Fibroblast of mammary gland (primary cell): ENCODE measurements at regions not wholly inside any gene's neighbourhood (a gene's known extent, or its start where the extent isn't known, plus 50 kb on each side); places are given as distances from the start of the nearest gene placed in this dataset.
A peak's percentile ranks its signal among the peaks of the same experiment; 100 is the strongest.

Experiments
- DNase-seq: peaks from one replicate; pipeline ENCODE4 v3.0.0-alpha.2; 2010; ENCODE audit warnings: low read depth
- H3K4me3 ChIP-seq: 2 replicates; pipeline ENCODE4 v1.5.1; 2011; ENCODE audit warnings: low read depth, mild to moderate bottlenecking, low read length, moderate library complexity; ENCODE audit not compliant: control insufficient read depth
- CTCF ChIP-seq: conservative IDR thresholded peaks from 2 replicates; pipeline ENCODE4 v1.5.1; 2011; ENCODE audit warnings: low read depth, low read length, inconsistent platforms; ENCODE audit not compliant: control insufficient read depth, insufficient read depth

GRCh38 chr13:99436686-99437416 is 64.4 kb upstream of the TM9SF2 start:
- DNase-seq: peak; percentile 84
- no peak overlapping the region for H3K4me3 ChIP-seq
- peak; percentile 94 for TF ChIP-seq CTCF

DNA sequence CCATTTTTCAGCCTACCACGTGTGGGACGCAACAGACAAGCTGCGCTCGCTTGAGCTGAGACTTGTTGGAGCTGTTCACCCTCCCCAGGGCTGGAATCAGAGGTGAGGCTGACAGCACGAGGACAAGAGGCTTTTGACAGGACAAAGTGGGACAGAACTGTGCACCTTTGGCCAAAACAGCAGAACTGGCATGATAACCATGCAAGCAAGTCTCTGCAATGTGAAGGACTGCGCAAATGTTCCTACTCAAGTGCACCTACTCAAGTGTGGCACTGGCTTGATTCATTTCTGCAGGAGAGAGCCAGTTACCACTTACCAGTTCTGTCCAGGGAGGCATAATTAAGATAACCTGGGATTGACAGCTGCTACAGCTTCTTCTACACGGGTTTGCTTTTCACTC is 62.2 kb upstream of the TM9SF2 start:
- no peak overlapping the region for H3K4me3 ChIP-seq
- no peak for TF ChIP-seq CTCF
- no peak for DNase-seq

DNA sequence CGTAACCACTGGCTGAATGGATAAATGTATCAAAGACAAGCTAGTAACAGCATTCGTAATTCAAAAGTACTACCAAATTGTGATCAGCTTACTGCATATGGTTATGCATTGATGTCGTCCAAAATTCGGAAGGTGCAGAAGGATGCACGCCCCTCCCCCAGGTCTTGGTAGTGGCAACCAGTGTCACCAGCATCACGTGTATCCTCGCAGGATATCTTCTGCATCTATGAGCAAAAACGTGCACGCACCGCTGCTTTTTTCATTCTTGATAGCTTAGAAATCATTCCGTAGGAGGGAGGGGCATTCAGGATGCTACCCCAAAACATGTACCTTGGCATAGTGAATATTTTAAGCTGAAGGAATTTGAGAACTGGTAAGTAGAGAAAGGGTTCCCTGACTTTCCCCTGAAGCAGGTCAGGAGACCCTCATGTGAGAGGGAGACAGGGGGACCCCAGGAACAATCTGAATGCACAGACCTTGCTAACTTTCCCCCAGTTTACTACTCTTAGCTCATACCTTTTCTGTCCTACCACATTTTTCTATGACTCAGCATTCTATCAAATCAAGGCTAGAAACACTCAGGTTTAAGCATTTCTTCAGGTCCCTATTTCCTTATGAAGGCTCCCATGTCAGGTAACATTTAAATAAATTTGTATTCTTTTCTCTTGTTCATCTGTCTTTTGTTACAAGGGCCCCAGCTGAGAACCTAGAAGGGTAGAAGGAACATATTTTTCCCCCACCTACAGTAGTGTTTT is 61.2 kb upstream of the TM9SF2 start:
- no peak for TF ChIP-seq CTCF
- no peak for DNase-seq
- H3K4me3 ChIP-seq: no peak overlapping the region

DNA sequence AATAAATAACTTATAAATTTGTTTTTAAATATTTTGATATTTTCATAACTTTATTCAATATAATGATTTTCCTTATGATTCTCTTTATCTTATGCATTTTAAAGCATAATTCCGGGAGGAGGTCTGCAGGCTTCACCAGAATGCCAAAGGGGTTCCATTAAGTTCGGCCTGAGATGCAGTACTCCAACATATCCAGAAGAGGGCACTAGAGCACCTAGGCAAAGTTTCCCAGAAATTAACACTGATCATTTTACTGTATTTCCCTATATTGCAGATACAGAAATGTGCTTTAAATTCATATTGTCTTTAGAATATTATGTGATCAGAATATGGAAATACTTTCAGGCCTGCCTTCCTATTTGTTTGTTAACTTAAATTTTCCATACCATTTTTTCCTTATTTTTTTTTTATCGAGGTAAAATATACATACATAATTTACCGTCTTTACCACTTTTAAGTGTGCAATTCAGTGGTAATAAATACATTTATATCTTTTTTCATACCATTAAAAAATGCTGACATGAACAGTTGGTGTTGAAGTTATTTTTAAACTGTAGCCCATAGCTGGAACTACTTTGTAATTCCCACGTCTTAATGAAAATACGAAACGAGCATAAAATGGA is 58.9 kb upstream of the TM9SF2 start:
- peak; percentile 56 for DNase-seq
- peak; percentile 98 for TF ChIP-seq CTCF
- no peak overlapping the region for H3K4me3 ChIP-seq

GRCh38 chr13:99446242-99446641 is 55.0 kb upstream of the TM9SF2 start:
- no peak for TF ChIP-seq CTCF
- DNase-seq: no peak
- H3K4me3 ChIP-seq: no peak overlapping the region

DNA sequence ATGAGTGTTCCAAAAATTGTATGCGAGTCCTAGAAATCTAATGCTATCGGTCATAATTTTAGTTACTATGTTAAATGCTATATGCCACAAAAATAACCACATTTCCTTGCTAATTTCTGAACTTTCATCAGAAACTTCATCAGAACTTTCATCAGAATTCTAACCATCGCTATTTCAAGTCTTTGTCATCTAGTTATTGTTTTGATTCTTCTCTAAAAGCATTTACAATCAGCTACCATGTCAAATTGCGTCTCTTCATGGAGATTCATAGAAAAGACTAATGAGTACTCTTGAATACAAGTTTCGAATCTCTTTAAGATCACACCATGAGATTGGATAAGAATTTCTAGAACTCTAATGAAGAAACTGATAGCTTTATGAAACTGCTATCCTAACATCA is 52.7 kb upstream of the TM9SF2 start:
- TF ChIP-seq CTCF: no peak
- DNase-seq: no peak
- no peak overlapping the region for H3K4me3 ChIP-seq
